DMS114 treated with DMSO at 0.1 percent for 48 hours (cell line): ENCODE measurements at regions not wholly inside any gene's neighbourhood (a gene's known extent, or its start where the extent isn't known, plus 50 kb on each side); places are given as distances from the start of the nearest gene placed in this dataset.
A peak's percentile ranks its signal among the peaks of the same experiment; 100 is the strongest.

Experiments used
- DNase-seq: peaks from one replicate; lab custom pipeline; 2025; ENCODE audit not compliant: unreplicated experiment; lab: John Stamatoyannopoulos, UW

DNA sequence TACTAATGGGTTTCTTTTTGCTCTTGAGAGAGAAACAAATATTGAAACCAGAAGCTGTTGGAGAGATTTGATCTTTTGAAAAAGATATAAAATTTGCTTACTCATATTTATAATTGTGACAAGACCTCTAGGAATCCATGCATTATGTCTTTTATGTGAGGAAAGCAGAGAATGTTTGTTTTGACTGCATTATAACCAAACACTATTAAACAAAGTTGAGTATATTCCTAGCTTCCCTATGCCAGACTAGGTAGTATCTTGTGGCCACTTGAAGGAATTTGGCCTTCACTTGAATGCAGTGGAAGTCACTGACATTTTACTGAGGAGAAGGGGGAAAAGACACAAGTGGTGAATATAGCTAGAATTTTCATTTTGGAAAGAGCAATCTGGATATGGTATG is 521.8 kb upstream of the ZEB2 start:
- no peak for DNase-seq

DNA sequence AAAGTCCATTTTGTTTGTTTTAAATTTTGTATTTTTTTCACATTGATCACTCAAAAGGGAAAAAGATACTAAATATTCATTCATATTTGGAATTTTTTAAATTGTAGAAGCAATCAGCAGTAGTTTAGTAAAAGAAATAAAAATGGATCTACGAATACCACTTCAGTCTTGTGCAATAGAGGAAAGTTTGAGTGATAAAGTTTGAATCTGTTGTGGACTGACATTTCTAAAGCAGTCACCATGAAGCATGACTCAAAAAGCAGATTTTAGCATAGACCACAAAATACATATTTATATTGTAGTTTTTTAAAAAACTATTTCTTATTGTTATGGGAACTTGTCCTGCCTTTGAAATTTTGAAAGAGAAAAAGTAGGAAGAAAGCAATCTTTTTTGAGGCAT is 520.5 kb upstream of the ZEB2 start:
- no peak for DNase-seq

DNA sequence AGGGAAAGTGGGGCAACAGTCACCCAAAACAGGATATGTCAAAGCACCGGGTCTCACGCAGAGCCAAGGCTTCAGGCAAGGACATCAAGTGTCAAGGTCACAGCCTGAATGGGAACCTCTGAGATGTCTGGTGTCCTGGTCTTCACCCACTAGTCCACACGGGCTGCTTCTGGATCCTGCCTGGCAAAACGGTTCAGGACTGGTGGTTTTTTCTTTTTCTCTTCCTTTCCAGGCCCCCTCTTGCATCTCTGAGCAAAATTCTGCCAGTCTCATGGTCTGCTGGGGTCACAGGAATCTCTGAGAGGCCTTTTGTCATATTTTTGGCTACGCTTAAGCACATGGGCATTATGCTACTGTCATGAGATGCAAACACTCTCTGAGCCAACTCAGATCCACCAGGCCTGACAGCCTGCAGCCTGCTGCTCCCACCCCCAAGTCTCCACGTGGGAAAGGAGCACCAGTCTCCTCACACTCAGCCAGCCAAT is 518.2 kb upstream of the ZEB2 start:
- DNase-seq: no peak

DNA sequence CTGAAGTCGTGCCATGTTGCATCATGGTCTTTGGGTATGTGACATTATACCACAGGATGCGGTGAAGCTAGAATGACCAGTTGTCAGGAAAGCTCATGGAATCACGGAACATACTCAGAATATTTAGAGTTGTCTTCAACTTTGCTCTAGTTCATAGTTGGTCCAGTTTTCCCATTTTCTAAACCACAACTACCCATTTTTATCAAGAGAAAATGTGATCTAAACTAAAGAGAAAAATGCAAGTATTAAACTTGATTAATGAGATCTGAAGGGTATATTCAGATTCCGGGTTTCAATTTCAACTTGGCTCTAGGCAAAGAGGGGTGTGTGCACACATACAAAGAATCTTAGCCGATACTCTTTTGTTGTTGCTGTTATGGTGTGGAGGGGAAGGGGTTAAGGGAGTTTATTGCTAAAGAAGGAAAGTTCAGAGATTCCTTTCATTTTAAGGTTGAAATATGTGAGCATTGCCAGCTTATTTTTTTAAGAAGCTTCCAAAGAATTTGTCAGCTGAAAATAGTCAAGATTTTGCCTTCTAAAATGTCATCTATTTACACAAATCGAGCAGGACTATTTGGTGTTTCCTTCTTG is 516.6 kb upstream of the ZEB2 start:
- peak; percentile 70 for DNase-seq

DNA sequence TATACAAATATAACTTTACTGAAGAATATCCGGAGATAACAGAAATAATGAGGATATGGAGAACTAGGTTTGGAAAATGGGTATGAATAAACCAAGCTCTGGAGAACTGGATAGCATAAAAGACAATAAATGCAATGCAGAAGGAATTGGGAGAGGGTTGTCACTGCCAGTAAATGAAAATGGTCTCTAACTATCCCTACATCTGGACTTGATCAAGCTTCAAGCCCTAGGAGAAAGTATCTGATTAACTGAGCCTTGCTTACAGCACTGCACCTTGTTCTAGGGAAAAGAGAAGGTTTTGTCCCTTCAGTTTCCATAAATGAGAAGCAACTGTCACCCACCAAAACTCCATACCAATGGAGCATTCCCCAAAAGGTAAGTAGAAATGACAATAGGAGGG is 514.6 kb upstream of the ZEB2 start:
- no peak for DNase-seq

GRCh38 chr2:145033438-145033837 is 513.5 kb upstream of the ZEB2 start:
- no peak for DNase-seq

- DNase-seq: peak; percentile 23
Observed at GRCh38 chr2:145032791-145033190, 512.9 kb upstream of the ZEB2 start.

- peak; percentile 31 for DNase-seq
Observed at GRCh38 chr2:145029873-145030272, 510.0 kb upstream of the ZEB2 start.

- no peak for DNase-seq
Observed at GRCh38 chr2:145029081-145029480, 509.2 kb upstream of the ZEB2 start.

- no peak for DNase-seq
Observed at GRCh38 chr2:145028101-145028920, 508.4 kb upstream of the ZEB2 start.

DNA sequence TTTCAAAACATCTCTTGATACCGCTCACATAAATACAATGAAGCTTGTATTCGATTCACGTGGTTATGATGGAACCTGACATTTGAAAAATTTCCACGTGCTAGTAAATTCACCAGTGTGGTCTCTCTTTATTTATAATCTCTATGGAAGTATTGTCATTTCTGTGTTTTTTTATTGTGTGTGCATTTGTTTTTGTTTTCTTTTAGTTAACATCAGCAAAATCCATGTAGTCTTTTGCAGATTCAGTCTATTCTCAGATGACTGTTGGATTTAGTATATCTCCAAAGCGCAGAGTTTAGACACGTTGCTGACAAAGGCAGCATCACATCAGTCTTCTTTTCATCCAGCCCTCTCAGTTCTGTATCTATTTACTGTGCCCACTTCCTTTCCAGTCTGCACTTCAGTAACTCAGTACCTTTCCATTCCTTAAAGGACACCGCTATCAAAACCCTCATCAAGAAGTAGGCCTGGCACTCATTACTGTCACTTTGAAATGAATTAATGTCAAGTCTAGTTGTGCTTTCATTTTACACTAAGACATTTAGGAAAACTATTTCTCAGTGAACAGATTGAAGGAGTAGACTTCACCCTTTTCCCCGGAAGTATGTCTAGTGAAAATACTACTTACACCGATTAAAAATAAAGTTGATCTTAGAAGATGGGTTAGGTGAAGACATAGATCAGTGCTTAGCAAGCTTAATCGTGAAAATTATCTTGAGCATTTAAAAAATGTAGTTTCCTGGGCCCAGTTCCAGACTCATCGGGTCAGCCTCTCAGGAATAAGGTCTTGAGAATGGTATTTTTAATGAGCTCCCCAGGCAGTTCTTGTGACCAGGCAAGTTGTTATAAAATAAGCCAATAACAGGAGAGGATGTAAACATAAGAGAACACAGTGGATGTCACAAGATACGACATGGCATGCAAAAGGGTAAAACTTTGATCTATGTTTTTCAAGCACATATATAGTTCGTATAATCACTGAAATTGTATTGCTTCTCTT is 506.8 kb upstream of the ZEB2 start:
- DNase-seq: peak; percentile 76

- no peak for DNase-seq
Observed at GRCh38 chr2:145025382-145025781, 505.5 kb upstream of the ZEB2 start.

- no peak for DNase-seq
Observed at GRCh38 chr2:145023334-145023934, 503.5 kb upstream of the ZEB2 start.

DNA sequence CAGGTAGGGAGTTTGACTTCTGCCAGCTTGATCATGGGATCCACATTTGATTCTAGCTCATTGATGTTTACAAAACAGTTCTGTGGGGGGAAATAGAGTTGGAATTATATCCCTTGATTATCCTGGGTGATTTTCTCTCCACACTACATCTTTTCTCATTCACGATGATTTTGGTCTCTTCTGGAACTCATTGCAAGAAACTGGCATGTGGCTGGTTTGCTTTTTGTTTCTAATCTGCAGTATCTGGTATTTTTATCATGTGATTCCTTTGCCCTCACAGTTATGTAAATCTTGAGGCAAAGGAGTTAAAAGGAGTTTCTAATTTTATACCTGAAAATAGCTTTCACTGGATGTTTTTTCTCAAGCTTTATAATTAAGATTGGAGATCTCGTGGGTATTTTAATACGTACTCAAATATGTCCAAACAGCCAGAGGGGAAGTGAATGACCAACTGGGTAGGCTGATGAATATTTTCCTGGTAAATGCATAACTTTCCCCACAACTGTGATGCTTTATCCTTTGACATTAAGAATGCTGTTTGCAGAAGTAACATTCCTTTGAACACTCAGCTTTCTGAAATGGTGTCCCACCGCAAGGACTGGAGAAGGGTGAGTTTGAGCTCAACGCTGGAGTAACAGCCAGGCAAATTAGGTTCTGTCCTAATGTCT is 502.9 kb upstream of the ZEB2 start:
- peak; percentile 60 for DNase-seq

DNA sequence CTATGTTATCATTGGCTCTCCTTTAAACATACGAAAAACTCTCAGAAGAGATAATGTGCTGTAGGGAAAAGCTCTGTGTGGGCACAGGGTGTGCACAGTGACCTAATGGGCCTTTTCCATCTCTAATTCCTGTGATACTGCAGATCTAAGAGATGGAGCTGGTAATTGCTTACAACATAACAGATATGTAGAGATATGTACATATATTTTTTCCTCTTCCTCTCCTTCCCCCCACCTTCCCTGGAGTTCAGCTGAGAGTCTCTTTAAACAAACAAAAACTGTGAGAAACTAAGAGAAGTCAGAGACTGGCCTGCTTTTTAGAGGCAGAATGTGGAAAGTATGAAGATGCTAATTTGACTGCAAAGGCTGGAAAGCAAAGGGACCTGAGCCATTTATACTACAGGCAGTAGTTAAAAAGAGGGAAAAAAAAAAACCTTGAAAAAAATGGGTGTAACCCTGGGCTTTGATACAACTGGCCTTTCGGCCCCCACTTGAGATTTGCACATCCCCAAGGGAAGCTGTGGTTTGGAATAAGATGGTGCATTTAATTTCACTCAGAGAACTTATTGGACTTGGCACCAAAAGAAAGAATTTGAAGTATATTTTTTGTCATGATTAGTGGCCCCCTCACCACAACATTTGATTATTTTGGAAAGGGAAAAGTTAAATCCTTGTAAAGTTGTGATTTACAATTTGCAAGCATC is 502.2 kb upstream of the ZEB2 start:
- DNase-seq: no peak

DNA sequence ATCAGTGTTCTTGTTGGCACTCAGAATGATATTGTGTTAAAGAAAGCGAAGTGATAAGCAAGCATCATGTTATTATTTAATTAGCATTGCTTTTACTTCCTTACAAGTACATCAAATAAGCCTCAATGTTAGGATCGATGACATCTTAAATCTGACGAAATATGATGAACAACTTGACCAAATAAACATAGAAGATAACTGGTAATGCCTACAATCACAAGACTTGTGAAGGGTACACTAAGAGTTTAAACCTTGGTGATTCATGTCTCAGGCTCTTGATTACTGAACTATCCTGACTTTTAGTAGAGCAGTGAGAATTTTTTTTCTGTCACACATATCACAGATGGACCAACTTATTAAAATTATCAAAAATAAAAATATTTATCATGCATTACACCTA is 500.8 kb upstream of the ZEB2 start:
- DNase-seq: no peak

DNA sequence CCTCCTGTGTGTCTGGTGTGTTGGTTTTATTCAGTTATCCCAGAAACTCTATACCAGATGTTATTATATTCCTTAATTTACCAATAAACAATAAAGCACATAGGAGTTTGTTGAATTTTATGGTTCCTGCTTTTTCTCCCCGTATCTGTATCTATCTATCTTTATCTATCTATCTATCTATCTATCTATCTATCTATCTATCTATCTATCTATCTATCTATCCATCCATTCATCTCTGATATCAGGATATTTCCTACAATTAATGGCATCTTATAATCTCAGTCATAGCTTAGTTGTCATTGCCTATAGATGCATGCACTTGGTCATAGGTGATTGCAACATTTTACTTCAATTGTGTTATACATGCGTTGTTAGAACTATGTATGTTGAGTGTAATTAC is 500.2 kb upstream of the ZEB2 start:
- DNase-seq: no peak

- no peak for DNase-seq
Observed at GRCh38 chr2:145018502-145018901, 498.6 kb upstream of the ZEB2 start.

DNA sequence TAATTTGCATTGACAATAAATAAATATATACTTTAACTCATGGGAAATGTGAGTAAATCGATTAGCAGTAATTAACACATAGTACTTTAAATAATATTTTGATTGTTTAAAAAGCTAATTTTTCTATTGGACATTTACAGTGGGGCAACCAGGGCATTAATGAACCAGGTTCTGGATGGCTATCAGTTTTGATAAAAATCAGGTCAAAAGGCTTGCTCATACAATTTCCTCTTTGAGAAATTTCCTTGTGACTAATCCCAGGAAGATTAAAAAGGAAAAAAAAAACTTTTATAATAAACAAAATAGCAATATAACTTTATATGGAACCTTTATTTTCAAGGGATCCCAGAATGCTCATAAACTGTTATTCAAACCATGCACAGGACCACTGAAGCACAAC is 497.2 kb upstream of the ZEB2 start:
- DNase-seq: no peak

- DNase-seq: no peak
Observed at GRCh38 chr2:145016711-145017110, 496.8 kb upstream of the ZEB2 start.
